ENCODE measurements at regions not wholly inside any gene's neighbourhood (a gene's known extent, or its start where the extent isn't known, plus 50 kb on each side); places are given as distances from the start of the nearest gene placed in this dataset.

GRCh38 chr18:14285053-14285452 is 152.8 kb upstream of the ZNF519 start:
- H2BK15ac ChIP-seq (ENCODE audit: low read length) = no peak overlapping the region
- H2BK120ac ChIP-seq (replicated peaks; ENCODE audit: low read depth, low read length) = no peak overlapping the region
- H4K91ac ChIP-seq (replicated peaks; ENCODE audit: insufficient read length, low read length) = no peak overlapping the region
- 62% methylated on average over 4 of the region's 4 CpGs; no CpG with 5 or more reads in 1 of the 2 experiments for WGBS, 2 experiments (ENCODE audit: extremely low coverage in 1 of 2, insufficient coverage in 1 of 2, insufficient read length in 1 of 2, insufficient replicate concordance in 2 of 2, low coverage in 1 of 2, low lambda C conversion rate in 2 of 2, missing lambda C conversion rate in 1 of 2)
- FAIRE-seq (no peak), DNase-seq (ENCODE audit: low read depth in 1 of 2, low spot score in 2 of 2) (no peak)
- H3K4me1 ChIP-seq (replicated peaks in 1 of 4; ENCODE audit: control insufficient read depth in 3 of 4, insufficient read depth in 4 of 4, low read length in 3 of 4) = no peaks in the 10 kb centered on the region
- POLR2A ChIA-PET (ENCODE audit: partially characterized antibody) = no interaction called here
- no peak for TF ChIP-seq TEAD4 (IDR thresholded peaks at IDR 0.05; ENCODE audit: low read depth, low read length)
- TF ChIP-seq KDM5A (IDR thresholded peaks at IDR 0.05; ENCODE audit: low read length) = no peak
- no peak for TF ChIP-seq SIRT6 (IDR thresholded peaks at IDR 0.05; ENCODE audit: low read length)
- no peak for TF ChIP-seq SP4 (IDR thresholded peaks at IDR 0.05; ENCODE audit: low read length)
- TF ChIP-seq RAD21 (IDR thresholded peaks at IDR 0.05 in 1 of 2, conservative IDR thresholded peaks at IDR 0.05 in 1 of 2; ENCODE audit: low read depth in 2 of 2, low read length in 2 of 2) = no peak
- TF ChIP-seq TAF7 (optimal IDR thresholded peaks at IDR 0.05; ENCODE audit: borderline replicate concordance, low read depth, low read length) = no peak
- TF ChIP-seq CTBP2 (IDR thresholded peaks at IDR 0.05; ENCODE audit: borderline replicate concordance, insufficient read depth, insufficient read length, low read length) = no peak
- H3K18ac ChIP-seq (ENCODE audit: extremely low read depth, low read length) = no peak overlapping the region
- no peak overlapping the region for H2BK5ac ChIP-seq (ENCODE audit: low read depth, low read length)
- peaks cover 0 to 10% of the 10 kb centered on the region in 2 experiments; a peak in 3 of 4 replicates for H3K9me3 ChIP-seq (ENCODE audit: insufficient read depth in 2 of 2, low read depth in 1 of 2, low read length in 1 of 2)
- H2BK20ac ChIP-seq (ENCODE audit: low read length) = no peak overlapping the region
- no peaks in the 10 kb centered on the region for H3K23me2 ChIP-seq (ENCODE audit: low read depth, low read length)
- H2AK5ac ChIP-seq (ENCODE audit: low read depth, low read length) = no peak overlapping the region
- H4K5ac ChIP-seq (ENCODE audit: insufficient read length, low read depth, low read length) = no peak overlapping the region
- no peak overlapping the region for H3K4me3 ChIP-seq (ENCODE audit: extremely low read depth in 1 of 4, insufficient read depth in 2 of 4, low read depth in 3 of 4, low read length in 4 of 4)
- H3K4ac ChIP-seq (replicated peaks; ENCODE audit: insufficient read length, low read depth, low read length) = no peak overlapping the region
- H3K4me2 ChIP-seq (ENCODE audit: insufficient read depth in 1 of 2, low read depth in 2 of 2, low read length in 2 of 2) = no peak overlapping the region
- no peak overlapping the region for H3K14ac ChIP-seq (ENCODE audit: insufficient read length)
- no peak overlapping the region for H3K23ac ChIP-seq (ENCODE audit: insufficient read length)
- H2AFZ ChIP-seq (ENCODE audit: low read length) = no peak overlapping the region
- H3K27me3 ChIP-seq (replicated peaks in 1 of 4; ENCODE audit: control insufficient read depth in 3 of 4, extremely low read depth in 1 of 4, insufficient read depth in 3 of 4, low read length in 3 of 4) = no peaks in the 10 kb centered on the region
- CTCF ChIA-PET (ENCODE audit: partially characterized antibody) = no interaction called here
- no peaks in the 10 kb centered on the region for H4K20me1 ChIP-seq (replicated peaks in 1 of 2; ENCODE audit: control insufficient read depth in 1 of 2, insufficient read depth in 2 of 2, low read length in 2 of 2)
- no peaks in the 10 kb centered on the region for H3K36me3 ChIP-seq (ENCODE audit: control insufficient read depth in 2 of 4, insufficient read depth in 4 of 4, low read length in 3 of 4)
- no peak overlapping the region for H4K8ac ChIP-seq (ENCODE audit: extremely low read depth, insufficient read depth, low read length)
- H2BK12ac ChIP-seq (ENCODE audit: low read depth, low read length) = no peak overlapping the region
- H3K27ac ChIP-seq (ENCODE audit: low read depth, low read length) = no peak overlapping the region
- H3K9ac ChIP-seq (replicated peaks in 1 of 4; ENCODE audit: extremely low read depth in 1 of 4, low read depth in 3 of 4, low read length in 3 of 4) = no peak overlapping the region
- no peaks in the 10 kb centered on the region for H3K79me1 ChIP-seq (ENCODE audit: low read depth, low read length)
- no peaks in the 10 kb centered on the region for H3K79me2 ChIP-seq (ENCODE audit: control insufficient read depth in 1 of 2, insufficient read depth in 2 of 2, low read length in 2 of 2)
- no peak overlapping the region for H3K56ac ChIP-seq (replicated peaks; ENCODE audit: insufficient read length, low read depth, low read length)

Data from H1 (cell line).